ENCODE measurements at regions not wholly inside any gene's neighbourhood (a gene's known extent, or its start where the extent isn't known, plus 50 kb on each side); places are given as distances from the start of the nearest gene placed in this dataset.
A peak's percentile ranks its signal among the peaks of the same experiment; 100 is the strongest.

DNA sequence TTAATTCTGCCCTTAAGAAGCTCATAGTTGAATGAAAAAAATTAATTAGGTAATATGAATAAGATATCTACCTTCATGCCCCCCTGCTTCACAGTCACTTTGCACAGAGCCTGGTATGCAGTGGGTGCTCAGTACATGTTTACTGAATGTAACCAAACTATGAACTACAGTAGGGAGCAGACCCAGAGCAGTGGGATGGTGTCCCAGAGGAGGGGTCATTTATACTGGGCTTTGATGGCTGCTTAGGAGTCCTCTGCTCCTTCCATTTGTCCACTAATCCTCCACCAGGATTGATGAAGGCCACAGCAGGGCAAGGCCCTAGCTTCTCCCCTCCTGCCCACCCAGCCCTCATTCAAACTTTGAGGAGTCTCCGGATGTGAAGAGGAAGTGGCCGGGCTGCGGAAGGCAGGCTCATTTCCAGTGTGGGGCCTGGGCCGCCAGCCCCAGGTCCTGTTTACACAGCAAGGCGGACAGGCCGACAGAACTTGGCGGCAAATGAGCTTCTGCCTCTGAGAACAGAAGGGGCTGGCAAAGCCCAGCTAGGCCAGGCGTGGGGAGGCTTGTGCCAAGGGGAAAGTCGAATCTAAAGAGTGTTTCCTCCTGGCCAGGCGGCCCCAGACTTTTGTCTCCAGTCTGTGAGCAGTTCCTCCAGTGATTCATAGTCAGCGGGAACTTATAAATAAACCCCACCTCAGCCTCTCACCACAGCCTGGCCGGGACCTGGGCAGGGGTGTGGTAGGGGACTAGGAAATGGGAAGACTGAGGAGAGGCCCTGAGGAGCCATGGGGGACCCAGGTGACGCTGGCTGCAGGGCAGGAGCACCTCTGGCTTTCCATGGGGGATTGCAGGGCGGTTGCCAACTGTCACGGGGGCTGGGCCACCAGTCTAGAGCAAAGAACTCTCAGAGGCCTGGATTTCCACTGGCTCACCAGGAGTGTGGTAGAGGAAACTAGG is 51.6 kb upstream of the LCTL start (continued):
- TF ChIP-seq, protein P1, sequence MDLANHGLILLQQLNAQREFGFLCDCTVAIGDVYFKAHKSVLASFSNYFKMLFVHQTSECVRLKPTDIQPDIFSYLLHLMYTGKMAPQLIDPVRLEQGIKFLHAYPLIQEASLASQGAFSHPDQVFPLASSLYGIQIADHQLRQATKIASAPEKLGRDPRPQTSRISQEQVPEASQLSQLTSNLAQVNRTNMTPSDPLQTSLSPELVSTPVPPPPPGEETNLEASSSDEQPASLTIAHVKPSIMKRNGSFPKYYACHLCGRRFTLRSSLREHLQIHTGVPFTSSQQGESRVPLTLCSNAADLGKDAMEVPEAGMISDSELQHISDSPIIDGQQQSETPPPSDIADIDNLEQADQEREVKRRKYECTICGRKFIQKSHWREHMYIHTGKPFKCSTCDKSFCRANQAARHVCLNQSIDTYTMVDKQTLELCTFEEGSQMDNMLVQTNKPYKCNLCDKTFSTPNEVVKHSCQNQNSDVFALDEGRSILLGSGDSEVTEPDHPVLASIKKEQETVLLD (IDR thresholded peaks at IDR 0.05): no peak
- TF ChIP-seq PURB (CRISPR knock-in tag; IDR thresholded peaks at IDR 0.05; ENCODE audit: low read depth) (no peak), RBM15 (IDR thresholded peaks at IDR 0.05; ENCODE audit: insufficient read depth, low read length) (no peak), ZNF830 (CRISPR knock-in tag; IDR thresholded peaks at IDR 0.05) (no peak), SPI1 (IDR thresholded peaks at IDR 0.05; ENCODE audit: borderline replicate concordance, low read depth, low read length) (peak; percentile 87), ZNF512 (tag; IDR thresholded peaks at IDR 0.05) (no peak), EZH2 (IDR thresholded peaks at IDR 0.05; ENCODE audit: borderline replicate concordance, low read depth, low read length) (no peak), CEBPB (tag; IDR thresholded peaks at IDR 0.05) (no peak), ETV6 (IDR thresholded peaks at IDR 0.05; ENCODE audit: borderline replicate concordance in 1 of 2, low read depth in 2 of 2, low read length in 1 of 2) (peak in 1 of 2 experiments; percentile 61; a peak in 1 of 4 replicates), ETV6 (CRISPR knock-in tag; IDR thresholded peaks at IDR 0.05; ENCODE audit: borderline replicate concordance) (no peak), ZNF431 (CRISPR knock-in tag; IDR thresholded peaks at IDR 0.05) (no peak), FOXA3 (CRISPR knock-in tag; conservative IDR thresholded peaks at IDR 0.05 in 1 of 2, IDR thresholded peaks at IDR 0.05 in 1 of 2) (peak in 1 of 2 experiments; percentile 80; a peak in 2 of 4 replicates), PHF20 (IDR thresholded peaks at IDR 0.05; ENCODE audit: partially characterized antibody) (no peak), RB1 (IDR thresholded peaks at IDR 0.05; ENCODE audit: low read depth) (no peak), FOXJ2 (tag; IDR thresholded peaks at IDR 0.05) (no peak)
- TF ChIP-seq, protein P2, sequence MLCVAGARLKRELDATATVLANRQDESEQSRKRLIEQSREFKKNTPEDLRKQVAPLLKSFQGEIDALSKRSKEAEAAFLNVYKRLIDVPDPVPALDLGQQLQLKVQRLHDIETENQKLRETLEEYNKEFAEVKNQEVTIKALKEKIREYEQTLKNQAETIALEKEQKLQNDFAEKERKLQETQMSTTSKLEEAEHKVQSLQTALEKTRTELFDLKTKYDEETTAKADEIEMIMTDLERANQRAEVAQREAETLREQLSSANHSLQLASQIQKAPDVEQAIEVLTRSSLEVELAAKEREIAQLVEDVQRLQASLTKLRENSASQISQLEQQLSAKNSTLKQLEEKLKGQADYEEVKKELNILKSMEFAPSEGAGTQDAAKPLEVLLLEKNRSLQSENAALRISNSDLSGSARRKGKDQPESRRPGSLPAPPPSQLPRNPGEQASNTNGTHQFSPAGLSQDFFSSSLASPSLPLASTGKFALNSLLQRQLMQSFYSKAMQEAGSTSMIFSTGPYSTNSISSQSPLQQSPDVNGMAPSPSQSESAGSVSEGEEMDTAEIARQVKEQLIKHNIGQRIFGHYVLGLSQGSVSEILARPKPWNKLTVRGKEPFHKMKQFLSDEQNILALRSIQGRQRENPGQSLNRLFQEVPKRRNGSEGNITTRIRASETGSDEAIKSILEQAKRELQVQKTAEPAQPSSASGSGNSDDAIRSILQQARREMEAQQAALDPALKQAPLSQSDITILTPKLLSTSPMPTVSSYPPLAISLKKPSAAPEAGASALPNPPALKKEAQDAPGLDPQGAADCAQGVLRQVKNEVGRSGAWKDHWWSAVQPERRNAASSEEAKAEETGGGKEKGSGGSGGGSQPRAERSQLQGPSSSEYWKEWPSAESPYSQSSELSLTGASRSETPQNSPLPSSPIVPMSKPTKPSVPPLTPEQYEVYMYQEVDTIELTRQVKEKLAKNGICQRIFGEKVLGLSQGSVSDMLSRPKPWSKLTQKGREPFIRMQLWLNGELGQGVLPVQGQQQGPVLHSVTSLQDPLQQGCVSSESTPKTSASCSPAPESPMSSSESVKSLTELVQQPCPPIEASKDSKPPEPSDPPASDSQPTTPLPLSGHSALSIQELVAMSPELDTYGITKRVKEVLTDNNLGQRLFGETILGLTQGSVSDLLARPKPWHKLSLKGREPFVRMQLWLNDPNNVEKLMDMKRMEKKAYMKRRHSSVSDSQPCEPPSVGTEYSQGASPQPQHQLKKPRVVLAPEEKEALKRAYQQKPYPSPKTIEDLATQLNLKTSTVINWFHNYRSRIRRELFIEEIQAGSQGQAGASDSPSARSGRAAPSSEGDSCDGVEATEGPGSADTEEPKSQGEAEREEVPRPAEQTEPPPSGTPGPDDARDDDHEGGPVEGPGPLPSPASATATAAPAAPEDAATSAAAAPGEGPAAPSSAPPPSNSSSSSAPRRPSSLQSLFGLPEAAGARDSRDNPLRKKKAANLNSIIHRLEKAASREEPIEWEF (CRISPR knock-in tag; IDR thresholded peaks at IDR 0.05): no peak
- TF ChIP-seq, protein P3, sequence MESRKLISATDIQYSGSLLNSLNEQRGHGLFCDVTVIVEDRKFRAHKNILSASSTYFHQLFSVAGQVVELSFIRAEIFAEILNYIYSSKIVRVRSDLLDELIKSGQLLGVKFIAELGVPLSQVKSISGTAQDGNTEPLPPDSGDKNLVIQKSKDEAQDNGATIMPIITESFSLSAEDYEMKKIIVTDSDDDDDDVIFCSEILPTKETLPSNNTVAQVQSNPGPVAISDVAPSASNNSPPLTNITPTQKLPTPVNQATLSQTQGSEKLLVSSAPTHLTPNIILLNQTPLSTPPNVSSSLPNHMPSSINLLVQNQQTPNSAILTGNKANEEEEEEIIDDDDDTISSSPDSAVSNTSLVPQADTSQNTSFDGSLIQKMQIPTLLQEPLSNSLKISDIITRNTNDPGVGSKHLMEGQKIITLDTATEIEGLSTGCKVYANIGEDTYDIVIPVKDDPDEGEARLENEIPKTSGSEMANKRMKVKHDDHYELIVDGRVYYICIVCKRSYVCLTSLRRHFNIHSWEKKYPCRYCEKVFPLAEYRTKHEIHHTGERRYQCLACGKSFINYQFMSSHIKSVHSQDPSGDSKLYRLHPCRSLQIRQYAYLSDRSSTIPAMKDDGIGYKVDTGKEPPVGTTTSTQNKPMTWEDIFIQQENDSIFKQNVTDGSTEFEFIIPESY (CRISPR knock-in tag; IDR thresholded peaks at IDR 0.05): peak; percentile 30; the same call in 1 of the 2 replicates

Measured in K562 (cell line).